Pancreas (tissue), 10 donors: ENCODE measurements at regions not wholly inside any gene's neighbourhood (a gene's known extent, or its start where the extent isn't known, plus 50 kb on each side); places are given as distances from the start of the nearest gene placed in this dataset.
"Not testable (repeated sequence)": the region's sequence is repeated elsewhere in the genome, so short reads cannot be mapped to it uniquely, and the experiment has no call there.

Source experiments
- ATAC-seq, 4 donors: fragments of 200-7000 bp; cut with Tn5 transposase; one replicate each; pipeline versions ENCODE4 v1.8.0 to v1.9.1; 2020; ENCODE audit warnings: mild to moderate bottlenecking in 4 of 4, moderate library complexity in 4 of 4
- DNase-seq, 6 donors: peaks; one replicate each; pipeline ENCODE4 v3.0.0-alpha.2; 2020
- FAIRE-seq: peaks from 2 replicates; lab custom pipeline; 2012; peaks lifted over from hg19 to GRCh38; lab: Jason Lieb, UNC
- H3K27ac ChIP-seq, 4 donors: fragments of 200-600 bp; sonication (generic); 1 replicate in 3 of 4; 2 replicates in 1 of 4; pipeline versions ENCODE4 v1.5.0 to v1.8.0; 2020
- H3K27me3 ChIP-seq, 4 donors: fragments of 200-600 bp; one replicate each; pipeline ENCODE4 v1.8.0; 2021
- H3K36me3 ChIP-seq, 3 donors: fragments of 200-600 bp; sonication (generic) in 1 of 3; one replicate each; pipeline versions ENCODE4 v1.5.0 to v1.8.0; 2020 to 2021
- H3K4me1 ChIP-seq, 3 donors: fragments of 200-600 bp; one replicate each; pipeline ENCODE4 v1.8.0; 2021
- H3K4me3 ChIP-seq, 4 donors: fragments of 200-600 bp; sonication (generic) in 2 of 4; one replicate each; pipeline versions ENCODE4 v1.5.0 to v1.8.0; 2020 to 2021
- H3K9me3 ChIP-seq, 4 donors: fragments of 200-600 bp; one replicate each; pipeline ENCODE4 v1.8.0; 2021
- CTCF ChIP-seq, 4 donors: fragments of 200-600 bp; sonication (generic) in 3 of 4; IDR thresholded peaks; one replicate each; pipeline versions ENCODE4 v1.5.0 to v1.8.0; 2021; ENCODE audit warnings: antibody characterized with exemption in 4 of 4
- WGBS, 2 donors: extraction: QIAGEN DNeasy Blood & Tissue Kit; methylation state at CpG; one replicate each; pipeline ENCODE4 v1.1.7; 2013; 5-methylcytosine and 5-hydroxymethylcytosine counted together
- intact Hi-C, 3 donors: fragments of 100-400 bp; cut with DNase I; formaldehyde crosslinking; loops; one replicate each; pipeline versions ENCODE4 v1.11.1 to v1.14.2; 2022
- donor health status: healthy with polysubstance abuse.
- donor health status: DM: no; HTN: no; CAD: no; lungs with moderate emphysema.
- donor health status: DM: no; HTN: no; CAD: no.
- donor health status: control.
- donor health status: control.
- donor health status: Bipolar disorder and iron deficiency.
- donor health status: DM: yes; HTN: yes; CAD: no.
- donor health status: DM: no; HTN: no; CAD: no.
- donor health status: DM: no; HTN: no; CAD: no.
- donor health status: DM: yes; HTN: yes; CAD: no.

GRCh38 chrX:63192366-63193041 is 158.6 kb downstream of the SPIN4 start:
- FAIRE-seq, ATAC-seq, H3K9me3 ChIP-seq, intact Hi-C loops, H3K27me3 ChIP-seq, H3K36me3 ChIP-seq, H3K4me1 ChIP-seq, H3K27ac ChIP-seq, H3K4me3 ChIP-seq: not testable (repeated sequence)
- 78 to 85% methylated on average over 26 to 29 of the region's 29 CpGs for WGBS, 2 donors
- DNase-seq = peak in 2 of 6 donors; percentile 9 to 45

- intact Hi-C loops = no loop called here
- Histone ChIP-seq H3K27ac (no peak overlapping the region), H3K36me3 (no peaks in the 10 kb centered on the region), H3K4me1 (no peaks in the 10 kb centered on the region), H3K27me3 (no peaks in the 10 kb centered on the region), H3K9me3 (no peaks in the 10 kb centered on the region), H3K4me3 (no peak overlapping the region)
- ATAC-seq (peak in 1 of 4 donors; percentile 17), FAIRE-seq (no peak), DNase-seq (no peak)
- WGBS, 2 donors = 27 to 43% methylated on average over 1 of the region's 1 CpG
- TF ChIP-seq CTCF (IDR thresholded peaks at IDR 0.05) = no peak
These were observed 165.0 kb downstream of the SPIN4 start for GRCh38 chrX:63186137-63186536.

- peak; percentile 81 for FAIRE-seq
- H3K36me3 ChIP-seq, intact Hi-C loops, DNase-seq, H3K27me3 ChIP-seq, H3K4me3 ChIP-seq, ATAC-seq, H3K9me3 ChIP-seq, H3K4me1 ChIP-seq, H3K27ac ChIP-seq: not testable (repeated sequence)
- WGBS, 2 donors = no CpG with 5 or more reads among the region's 3 CpGs
These were observed 171.3 kb downstream of the SPIN4 start for GRCh38 chrX:63179852-63180251.

- H3K27me3 ChIP-seq, H3K4me3 ChIP-seq, H3K4me1 ChIP-seq, ATAC-seq, H3K36me3 ChIP-seq, FAIRE-seq, DNase-seq, H3K27ac ChIP-seq, H3K9me3 ChIP-seq, intact Hi-C loops: not testable (repeated sequence)
- WGBS, 2 donors = no CpG with 5 or more reads among the region's 4 CpGs
These were observed 174.6 kb downstream of the SPIN4 start for GRCh38 chrX:63176578-63176977.

GRCh38 chrX:63173841-63174718 is 177.1 kb downstream of the SPIN4 start:
- peak; percentile 87 to 94 (median 93) for ATAC-seq
- intact Hi-C loops, DNase-seq, H3K9me3 ChIP-seq, H3K27me3 ChIP-seq, H3K36me3 ChIP-seq, FAIRE-seq, H3K27ac ChIP-seq, H3K4me3 ChIP-seq, H3K4me1 ChIP-seq: not testable (repeated sequence)
- WGBS, 2 donors = no CpG with 5 or more reads among the region's 8 CpGs

GRCh38 chrX:63169416-63169815 is 181.7 kb downstream of the SPIN4 start:
- FAIRE-seq = not testable (repeated sequence)

GRCh38 chrX:63168949-63169348 is 182.2 kb downstream of the SPIN4 start:
- FAIRE-seq, H3K27me3 ChIP-seq, H3K9me3 ChIP-seq, H3K4me1 ChIP-seq, intact Hi-C loops, H3K36me3 ChIP-seq, H3K4me3 ChIP-seq, H3K27ac ChIP-seq, DNase-seq: not testable (repeated sequence)
- ATAC-seq = peak in 3 of 4 donors; percentile 53 to 64 (median 56)
- WGBS, 2 donors = no CpG with 5 or more reads among the region's 1 CpG

More at GRCh38 chrX:63169416-63169815, 181.7 kb downstream of the SPIN4 start:
- H3K27me3 ChIP-seq, H3K27ac ChIP-seq, DNase-seq, H3K4me3 ChIP-seq, H3K36me3 ChIP-seq, H3K9me3 ChIP-seq, intact Hi-C loops, H3K4me1 ChIP-seq: not testable (repeated sequence)
- peak in 3 of 4 donors; percentile 35 to 64 (median 59) for ATAC-seq
- WGBS, 2 donors = no CpG with 5 or more reads among the region's 4 CpGs

GRCh38 chrX:63167002-63167401 is 184.1 kb downstream of the SPIN4 start:
- H3K9me3 ChIP-seq, H3K4me1 ChIP-seq, FAIRE-seq, intact Hi-C loops, DNase-seq, H3K4me3 ChIP-seq, H3K27me3 ChIP-seq, H3K27ac ChIP-seq, ATAC-seq, H3K36me3 ChIP-seq: not testable (repeated sequence)
- WGBS, 2 donors = no CpG with 5 or more reads among the region's 1 CpG

- H3K4me3 ChIP-seq, H3K9me3 ChIP-seq, intact Hi-C loops, ATAC-seq, H3K27me3 ChIP-seq, H3K27ac ChIP-seq, FAIRE-seq, DNase-seq, H3K36me3 ChIP-seq, H3K4me1 ChIP-seq: not testable (repeated sequence)
- no CpG with 5 or more reads among the region's 1 CpG for WGBS, 2 donors
These were observed 190.1 kb downstream of the SPIN4 start for GRCh38 chrX:63160994-63161393.

GRCh38 chrX:63160340-63160739 is 190.8 kb downstream of the SPIN4 start:
- H3K36me3 ChIP-seq, H3K9me3 ChIP-seq, H3K27ac ChIP-seq, ATAC-seq, H3K4me1 ChIP-seq, H3K4me3 ChIP-seq, intact Hi-C loops, H3K27me3 ChIP-seq, DNase-seq, FAIRE-seq: not testable (repeated sequence)
- WGBS, 2 donors = no CpG with 5 or more reads among the region's 1 CpG

GRCh38 chrX:63145526-63145925 is 205.6 kb downstream of the SPIN4 start:
- H3K36me3 ChIP-seq, H3K9me3 ChIP-seq, DNase-seq, H3K27me3 ChIP-seq, intact Hi-C loops, H3K4me3 ChIP-seq, ATAC-seq, H3K4me1 ChIP-seq, FAIRE-seq, H3K27ac ChIP-seq: not testable (repeated sequence)
- no CpG with 5 or more reads among the region's 10 CpGs for WGBS, 2 donors
